NCI-H2171 (cell line): ENCODE measurements at regions not wholly inside any gene's neighbourhood (a gene's known extent, or its start where the extent isn't known, plus 50 kb on each side); places are given as distances from the start of the nearest gene placed in this dataset.
"Not testable (repeated sequence)": the region's sequence is repeated elsewhere in the genome, so short reads cannot be mapped to it uniquely, and the experiment has no call there.

Source experiments
- DNase-seq: peaks from one replicate; lab custom pipeline; 2025; lab: John Stamatoyannopoulos, UW

GRCh38 chr1:30148676-30149075, 574.7 kb downstream of the MATN1 start:
- DNase-seq = no peak

GRCh38 chr1:30147188-30147587, 576.2 kb downstream of the MATN1 start:
- no peak for DNase-seq

- DNase-seq = no peak
These were observed 576.9 kb downstream of the MATN1 start for GRCh38 chr1:30146448-30146847.

GRCh38 chr1:30145723-30146303, 577.6 kb downstream of the MATN1 start:
- DNase-seq = no peak

- no peak for DNase-seq
These were observed 578.6 kb downstream of the MATN1 start for GRCh38 chr1:30144831-30145230.

- DNase-seq = no peak
These were observed 579.9 kb downstream of the MATN1 start for GRCh38 chr1:30143517-30143916.

GRCh38 chr1:30140566-30140965, 582.8 kb downstream of the MATN1 start:
- no peak for DNase-seq

GRCh38 chr1:30138891-30139290, 584.5 kb downstream of the MATN1 start:
- DNase-seq = no peak

- DNase-seq = no peak
These were observed 586.4 kb downstream of the MATN1 start for GRCh38 chr1:30137001-30137400.

- DNase-seq = no peak
These were observed 587.7 kb downstream of the MATN1 start for GRCh38 chr1:30135698-30136097.

GRCh38 chr1:30134466-30135217, 588.7 kb downstream of the MATN1 start:
- no peak for DNase-seq

GRCh38 chr1:30133414-30134055, 589.9 kb downstream of the MATN1 start:
- no peak for DNase-seq

GRCh38 chr1:30132602-30133286, 590.6 kb downstream of the MATN1 start:
- DNase-seq = no peak

- not testable (repeated sequence) for DNase-seq
These were observed 592.8 kb downstream of the MATN1 start for GRCh38 chr1:30130566-30130965.

GRCh38 chr1:30130099-30130498, 593.3 kb downstream of the MATN1 start:
- DNase-seq = no peak

GRCh38 chr1:30129421-30130055, 593.8 kb downstream of the MATN1 start:
- no peak for DNase-seq

- DNase-seq = no peak
These were observed 594.4 kb downstream of the MATN1 start for GRCh38 chr1:30129001-30129408.

- DNase-seq = no peak
These were observed 596.5 kb downstream of the MATN1 start for GRCh38 chr1:30126848-30127247.

GRCh38 chr1:30125821-30126170, 597.6 kb downstream of the MATN1 start:
- DNase-seq = no peak

- DNase-seq = no peak
These were observed 598.2 kb downstream of the MATN1 start for GRCh38 chr1:30125021-30125820.

GRCh38 chr1:30123896-30124295, 599.5 kb downstream of the MATN1 start:
- no peak for DNase-seq

- DNase-seq = no peak
These were observed 600.3 kb downstream of the MATN1 start for GRCh38 chr1:30123036-30123435.
